ENCODE measurements at regions not wholly inside any gene's neighbourhood (a gene's known extent, or its start where the extent isn't known, plus 50 kb on each side); places are given as distances from the start of the nearest gene placed in this dataset.

DNA sequence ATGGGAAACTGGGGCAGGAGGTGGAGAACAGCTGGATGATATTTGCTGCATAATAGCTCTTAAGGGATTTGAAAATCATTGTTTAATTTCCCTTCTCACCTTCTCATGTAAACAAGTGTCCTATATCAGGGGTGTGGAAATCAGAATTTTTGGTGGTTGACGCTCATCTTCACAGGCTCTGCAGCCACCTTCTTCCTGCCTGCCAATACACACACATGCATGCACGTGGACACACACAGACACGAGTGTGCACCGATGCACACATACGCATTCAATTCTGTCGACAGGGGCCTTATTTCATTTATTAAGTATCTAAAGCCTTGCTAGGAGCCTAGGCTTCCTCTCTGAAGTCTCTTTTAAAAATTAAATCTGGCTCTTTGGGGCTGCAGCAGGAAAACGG lies 349.4 kb upstream of the NCAM1 start:
- TF ChIP-seq, protein P1, sequence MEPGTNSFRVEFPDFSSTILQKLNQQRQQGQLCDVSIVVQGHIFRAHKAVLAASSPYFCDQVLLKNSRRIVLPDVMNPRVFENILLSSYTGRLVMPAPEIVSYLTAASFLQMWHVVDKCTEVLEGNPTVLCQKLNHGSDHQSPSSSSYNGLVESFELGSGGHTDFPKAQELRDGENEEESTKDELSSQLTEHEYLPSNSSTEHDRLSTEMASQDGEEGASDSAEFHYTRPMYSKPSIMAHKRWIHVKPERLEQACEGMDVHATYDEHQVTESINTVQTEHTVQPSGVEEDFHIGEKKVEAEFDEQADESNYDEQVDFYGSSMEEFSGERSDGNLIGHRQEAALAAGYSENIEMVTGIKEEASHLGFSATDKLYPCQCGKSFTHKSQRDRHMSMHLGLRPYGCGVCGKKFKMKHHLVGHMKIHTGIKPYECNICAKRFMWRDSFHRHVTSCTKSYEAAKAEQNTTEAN (CRISPR knock-in tag; conservative IDR thresholded peaks at IDR 0.05), result no peak
- TF ChIP-seq ZBTB1 (CRISPR knock-in tag; IDR thresholded peaks at IDR 0.05; ENCODE audit: borderline replicate concordance) (no peak), FOXK1 (CRISPR knock-in tag; IDR thresholded peaks at IDR 0.05; ENCODE audit: borderline replicate concordance, low read depth) (no peak), FOXA1 (IDR thresholded peaks at IDR 0.05) (no peak), FOXA1 (CRISPR knock-in tag; IDR thresholded peaks at IDR 0.05) (no peak), JUND (CRISPR knock-in tag; IDR thresholded peaks at IDR 0.05) (no peak), ZBTB7A (CRISPR knock-in tag; IDR thresholded peaks at IDR 0.05) (no peak), MAZ (IDR thresholded peaks at IDR 0.05; ENCODE audit: borderline replicate concordance, low read depth, low read length) (no peak), MAZ (CRISPR knock-in tag; IDR thresholded peaks at IDR 0.05; ENCODE audit: low read depth) (no peak)
- TF ChIP-seq, protein P2, sequence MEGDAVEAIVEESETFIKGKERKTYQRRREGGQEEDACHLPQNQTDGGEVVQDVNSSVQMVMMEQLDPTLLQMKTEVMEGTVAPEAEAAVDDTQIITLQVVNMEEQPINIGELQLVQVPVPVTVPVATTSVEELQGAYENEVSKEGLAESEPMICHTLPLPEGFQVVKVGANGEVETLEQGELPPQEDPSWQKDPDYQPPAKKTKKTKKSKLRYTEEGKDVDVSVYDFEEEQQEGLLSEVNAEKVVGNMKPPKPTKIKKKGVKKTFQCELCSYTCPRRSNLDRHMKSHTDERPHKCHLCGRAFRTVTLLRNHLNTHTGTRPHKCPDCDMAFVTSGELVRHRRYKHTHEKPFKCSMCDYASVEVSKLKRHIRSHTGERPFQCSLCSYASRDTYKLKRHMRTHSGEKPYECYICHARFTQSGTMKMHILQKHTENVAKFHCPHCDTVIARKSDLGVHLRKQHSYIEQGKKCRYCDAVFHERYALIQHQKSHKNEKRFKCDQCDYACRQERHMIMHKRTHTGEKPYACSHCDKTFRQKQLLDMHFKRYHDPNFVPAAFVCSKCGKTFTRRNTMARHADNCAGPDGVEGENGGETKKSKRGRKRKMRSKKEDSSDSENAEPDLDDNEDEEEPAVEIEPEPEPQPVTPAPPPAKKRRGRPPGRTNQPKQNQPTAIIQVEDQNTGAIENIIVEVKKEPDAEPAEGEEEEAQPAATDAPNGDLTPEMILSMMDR (CRISPR knock-in tag; IDR thresholded peaks at IDR 0.05), result no peak
- TF ChIP-seq, protein P3, sequence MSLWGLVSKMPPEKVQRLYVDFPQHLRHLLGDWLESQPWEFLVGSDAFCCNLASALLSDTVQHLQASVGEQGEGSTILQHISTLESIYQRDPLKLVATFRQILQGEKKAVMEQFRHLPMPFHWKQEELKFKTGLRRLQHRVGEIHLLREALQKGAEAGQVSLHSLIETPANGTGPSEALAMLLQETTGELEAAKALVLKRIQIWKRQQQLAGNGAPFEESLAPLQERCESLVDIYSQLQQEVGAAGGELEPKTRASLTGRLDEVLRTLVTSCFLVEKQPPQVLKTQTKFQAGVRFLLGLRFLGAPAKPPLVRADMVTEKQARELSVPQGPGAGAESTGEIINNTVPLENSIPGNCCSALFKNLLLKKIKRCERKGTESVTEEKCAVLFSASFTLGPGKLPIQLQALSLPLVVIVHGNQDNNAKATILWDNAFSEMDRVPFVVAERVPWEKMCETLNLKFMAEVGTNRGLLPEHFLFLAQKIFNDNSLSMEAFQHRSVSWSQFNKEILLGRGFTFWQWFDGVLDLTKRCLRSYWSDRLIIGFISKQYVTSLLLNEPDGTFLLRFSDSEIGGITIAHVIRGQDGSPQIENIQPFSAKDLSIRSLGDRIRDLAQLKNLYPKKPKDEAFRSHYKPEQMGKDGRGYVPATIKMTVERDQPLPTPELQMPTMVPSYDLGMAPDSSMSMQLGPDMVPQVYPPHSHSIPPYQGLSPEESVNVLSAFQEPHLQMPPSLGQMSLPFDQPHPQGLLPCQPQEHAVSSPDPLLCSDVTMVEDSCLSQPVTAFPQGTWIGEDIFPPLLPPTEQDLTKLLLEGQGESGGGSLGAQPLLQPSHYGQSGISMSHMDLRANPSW (CRISPR knock-in tag; IDR thresholded peaks at IDR 0.05; ENCODE audit: borderline replicate concordance), result no peak
- TF ChIP-seq, protein P4, sequence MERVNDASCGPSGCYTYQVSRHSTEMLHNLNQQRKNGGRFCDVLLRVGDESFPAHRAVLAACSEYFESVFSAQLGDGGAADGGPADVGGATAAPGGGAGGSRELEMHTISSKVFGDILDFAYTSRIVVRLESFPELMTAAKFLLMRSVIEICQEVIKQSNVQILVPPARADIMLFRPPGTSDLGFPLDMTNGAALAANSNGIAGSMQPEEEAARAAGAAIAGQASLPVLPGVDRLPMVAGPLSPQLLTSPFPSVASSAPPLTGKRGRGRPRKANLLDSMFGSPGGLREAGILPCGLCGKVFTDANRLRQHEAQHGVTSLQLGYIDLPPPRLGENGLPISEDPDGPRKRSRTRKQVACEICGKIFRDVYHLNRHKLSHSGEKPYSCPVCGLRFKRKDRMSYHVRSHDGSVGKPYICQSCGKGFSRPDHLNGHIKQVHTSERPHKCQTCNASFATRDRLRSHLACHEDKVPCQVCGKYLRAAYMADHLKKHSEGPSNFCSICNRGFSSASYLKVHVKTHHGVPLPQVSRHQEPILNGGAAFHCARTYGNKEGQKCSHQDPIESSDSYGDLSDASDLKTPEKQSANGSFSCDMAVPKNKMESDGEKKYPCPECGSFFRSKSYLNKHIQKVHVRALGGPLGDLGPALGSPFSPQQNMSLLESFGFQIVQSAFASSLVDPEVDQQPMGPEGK (CRISPR knock-in tag; IDR thresholded peaks at IDR 0.05), result no peak
- TF ChIP-seq, protein P5, sequence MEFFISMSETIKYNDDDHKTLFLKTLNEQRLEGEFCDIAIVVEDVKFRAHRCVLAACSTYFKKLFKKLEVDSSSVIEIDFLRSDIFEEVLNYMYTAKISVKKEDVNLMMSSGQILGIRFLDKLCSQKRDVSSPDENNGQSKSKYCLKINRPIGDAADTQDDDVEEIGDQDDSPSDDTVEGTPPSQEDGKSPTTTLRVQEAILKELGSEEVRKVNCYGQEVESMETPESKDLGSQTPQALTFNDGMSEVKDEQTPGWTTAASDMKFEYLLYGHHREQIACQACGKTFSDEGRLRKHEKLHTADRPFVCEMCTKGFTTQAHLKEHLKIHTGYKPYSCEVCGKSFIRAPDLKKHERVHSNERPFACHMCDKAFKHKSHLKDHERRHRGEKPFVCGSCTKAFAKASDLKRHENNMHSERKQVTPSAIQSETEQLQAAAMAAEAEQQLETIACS (CRISPR knock-in tag; IDR thresholded peaks at IDR 0.05), result no peak

Measured in HepG2 (cell line).